Spleen (tissue), 11 donors: ENCODE measurements at regions not wholly inside any gene's neighbourhood (a gene's known extent, or its start where the extent isn't known, plus 50 kb on each side); places are given as distances from the start of the nearest gene placed in this dataset.

Experiments used
- DNase-seq: peaks from one replicate; pipeline ENCODE4 v3.0.0-alpha.2; 2020
- H3K27ac ChIP-seq, 8 donors: fragments of 200-600 bp; sonication (generic) in 7 of 8; 1 replicate in 4 of 8; 2 replicates in 4 of 8; pipeline versions ENCODE4 v1.5.0 to v1.8.0; 2016 to 2021; ENCODE audit warnings: inconsistent platforms in 4 of 8, mild to moderate bottlenecking in 4 of 8, moderate library complexity in 1 of 8
- H3K27me3 ChIP-seq, 7 donors: fragments of 200-600 bp; sonication (generic) in 6 of 7; replicated peaks in 1 of 7; 1 replicate in 4 of 7; 2 replicates in 3 of 7; pipeline versions ENCODE4 v1.5.0 to v1.8.0; 2016 to 2021; ENCODE audit warnings: inconsistent platforms in 3 of 7, mild to moderate bottlenecking in 1 of 7
- H3K36me3 ChIP-seq, 6 donors: fragments of 200-600 bp; sonication (generic) in 5 of 6; 1 replicate in 4 of 6; 2 replicates in 2 of 6; pipeline versions ENCODE4 v1.5.0 to v1.8.0; 2016 to 2021; ENCODE audit warnings: inconsistent platforms in 2 of 6
- H3K4me1 ChIP-seq, 6 donors: fragments of 200-600 bp; sonication (generic) in 5 of 6; 1 replicate in 3 of 6; 2 replicates in 3 of 6; pipeline versions ENCODE4 v1.5.0 to v1.8.0; 2016 to 2021; ENCODE audit warnings: inconsistent platforms in 3 of 6
- H3K4me3 ChIP-seq, 8 donors: fragments of 200-600 bp; sonication (generic) in 7 of 8; 1 replicate in 4 of 8; 2 replicates in 4 of 8; pipeline versions ENCODE4 v1.5.0 to v1.8.0; 2016 to 2021; ENCODE audit warnings: inconsistent platforms in 4 of 8, mild to moderate bottlenecking in 4 of 8, moderate library complexity in 2 of 8
- H3K9me3 ChIP-seq, 8 donors: fragments of 200-600 bp; sonication (generic) in 7 of 8; 1 replicate in 4 of 8; 2 replicates in 4 of 8; pipeline versions ENCODE4 v1.5.0 to v1.8.0; 2016 to 2021; ENCODE audit warnings: inconsistent platforms in 4 of 8
- CTCF ChIP-seq, 11 experiments: fragments of 200-600 bp in 7 of 11; fragments of 450-650 bp in 4 of 11; sonication (generic) in 4 of 11; IDR thresholded peaks in 8 of 11; conservative IDR thresholded peaks in 3 of 11; 1 replicate in 7 of 11; 2 replicates in 4 of 11; pipeline versions ENCODE4 v1.4.0 to v1.8.0; 2016 to 2021; ENCODE audit warnings: antibody characterized with exemption in 11 of 11, inconsistent platforms in 4 of 11, mild to moderate bottlenecking in 1 of 11
- POLR2A ChIP-seq, 3 donors: fragments of 450-650 bp; IDR thresholded peaks; one replicate each; pipeline ENCODE4 v1.5.1; 2017; ENCODE audit warnings: antibody characterized with exemption in 3 of 3, mild to moderate bottlenecking in 1 of 3
- POLR2AphosphoS5 ChIP-seq, 3 donors: sonication (generic); formaldehyde crosslinking; IDR thresholded peaks; one replicate each; pipeline ENCODE4 v1.5.1; 2017; ENCODE audit warnings: antibody characterized with exemption in 3 of 3
- WGBS, 5 donors: extraction: QIAGEN DNeasy Blood & Tissue Kit in 3 of 5; methylation state at CpG; one replicate each; pipeline versions ENCODE4 v1.1.5 to v1.1.7; 2013 to 2018; 5-methylcytosine and 5-hydroxymethylcytosine counted together
- intact Hi-C: fragments of 100-400 bp; cut with DNase I; formaldehyde crosslinking; loops from one replicate; pipeline ENCODE4 v1.15.0; 2023; ENCODE audit warnings: low total_unique reads
- donor health status: healthy with polysubstance abuse.
- donor health status: DM: no; HTN: no; CAD: no; lungs with moderate emphysema.
- donor health status: DM: no; HTN: no; CAD: no.
- donor health status: Bipolar disorder and iron deficiency.
- donor health status: healthy.
- donor health status: DM: no; HTN: no; CAD: no.
- donor health status: DM: yes; HTN: yes; CAD: no.

GRCh38 chr10:61066661-61067344, 122.8 kb upstream of the RHOBTB1 start:
- TF ChIP-seq POLR2A (IDR thresholded peaks at IDR 0.05) (no peak), CTCF (IDR thresholded peaks at IDR 0.05 in 8 of 11, conservative IDR thresholded peaks at IDR 0.05 in 3 of 11) (no peak), POLR2AphosphoS5 (IDR thresholded peaks at IDR 0.05) (no peak)
- Histone ChIP-seq H3K9me3 (no peaks in the 10 kb centered on the region), H3K4me3 (no peak overlapping the region), H3K27ac (no peak overlapping the region), H3K27me3 (no peaks in the 10 kb centered on the region), H3K36me3 (no peaks in the 10 kb centered on the region), H3K4me1 (peaks cover 0 to 4% (median 0%) of the 10 kb centered on the region in 6 donors)
- no peak for DNase-seq
- WGBS, 5 donors: 49 to 69% (median 63%) methylated on average over 7 of the region's 7 CpGs
- intact Hi-C loops: no loop called here

GRCh38 chr10:61065051-61065450, 121.1 kb upstream of the RHOBTB1 start:
- no peak for DNase-seq
- Histone ChIP-seq H3K36me3 (no peaks in the 10 kb centered on the region), H3K4me3 (no peak overlapping the region), H3K9me3 (no peaks in the 10 kb centered on the region), H3K27ac (no peak overlapping the region), H3K27me3 (no peaks in the 10 kb centered on the region), H3K4me1 (peaks cover 0 to 4% (median 0%) of the 10 kb centered on the region in 6 donors)
- intact Hi-C loops: no loop called here
- TF ChIP-seq POLR2A (IDR thresholded peaks at IDR 0.05) (no peak), CTCF (IDR thresholded peaks at IDR 0.05 in 8 of 11, conservative IDR thresholded peaks at IDR 0.05 in 3 of 11) (no peak), POLR2AphosphoS5 (IDR thresholded peaks at IDR 0.05) (no peak)
- 64 to 80% (median 77%) methylated on average over 2 of the region's 2 CpGs for WGBS, 5 donors

GRCh38 chr10:61064356-61064755, 120.4 kb upstream of the RHOBTB1 start:
- peaks cover 0 to 4% (median 0%) of the 10 kb centered on the region in 6 donors for H3K4me1 ChIP-seq
- no peak overlapping the region for H3K27ac ChIP-seq
- intact Hi-C loops: no loop called here
- WGBS, 5 donors: 93 to 98% (median 96%) methylated on average over 4 of the region's 4 CpGs
- no peak overlapping the region for H3K4me3 ChIP-seq
- no peaks in the 10 kb centered on the region for H3K27me3 ChIP-seq
- H3K9me3 ChIP-seq: no peaks in the 10 kb centered on the region
- DNase-seq: no peak
- no peak for TF ChIP-seq CTCF (IDR thresholded peaks at IDR 0.05 in 8 of 11, conservative IDR thresholded peaks at IDR 0.05 in 3 of 11)
- no peak for TF ChIP-seq POLR2A (IDR thresholded peaks at IDR 0.05)
- TF ChIP-seq POLR2AphosphoS5 (IDR thresholded peaks at IDR 0.05): no peak
- no peaks in the 10 kb centered on the region for H3K36me3 ChIP-seq

GRCh38 chr10:61063901-61064300, 119.9 kb upstream of the RHOBTB1 start:
- Histone ChIP-seq H3K4me1 (peaks cover 0 to 4% (median 0%) of the 10 kb centered on the region in 6 donors), H3K27me3 (no peaks in the 10 kb centered on the region), H3K4me3 (no peak overlapping the region), H3K36me3 (no peaks in the 10 kb centered on the region), H3K27ac (no peak overlapping the region), H3K9me3 (no peaks in the 10 kb centered on the region)
- no peak for DNase-seq
- 70 to 86% (median 76%) methylated on average over 1 of the region's 1 CpG for WGBS, 5 donors
- intact Hi-C loops: no loop called here
- TF ChIP-seq CTCF (IDR thresholded peaks at IDR 0.05 in 8 of 11, conservative IDR thresholded peaks at IDR 0.05 in 3 of 11): no peak
